Thyroid gland (tissue), 4 donors: ENCODE measurements at regions not wholly inside any gene's neighbourhood (a gene's known extent, or its start where the extent isn't known, plus 50 kb on each side); places are given as distances from the start of the nearest gene placed in this dataset.

Experiments used
- DNase-seq, 2 donors: peaks; one replicate each; pipeline ENCODE4 v3.0.0-alpha.2; 2019
- H3K27ac ChIP-seq, 3 donors: fragments of 200-600 bp; sonication (generic); 1 replicate in 2 of 3; 2 replicates in 1 of 3; pipeline ENCODE4 v1.5.1; 2016 to 2019; ENCODE audit warnings: mild to moderate bottlenecking in 1 of 3, moderate library complexity in 1 of 3
- H3K27me3 ChIP-seq: fragments of 200-600 bp; sonication (generic); one replicate; pipeline ENCODE4 v1.5.1; 2019
- H3K36me3 ChIP-seq, 2 donors: fragments of 200-600 bp; sonication (generic); one replicate each; pipeline ENCODE4 v1.5.1; 2016 to 2019
- H3K4me1 ChIP-seq, 2 donors: fragments of 200-600 bp; sonication (generic); one replicate each; pipeline ENCODE4 v1.5.1; 2017 to 2019
- H3K4me3 ChIP-seq, 3 donors: fragments of 200-600 bp; sonication (generic); replicated peaks in 1 of 3; 1 replicate in 2 of 3; 2 replicates in 1 of 3; pipeline ENCODE4 v1.5.1; 2016; ENCODE audit warnings: mild to moderate bottlenecking in 1 of 3
- H3K9me3 ChIP-seq: fragments of 200-600 bp; sonication (generic); one replicate; pipeline ENCODE4 v1.5.1; 2017
- POLR2A ChIP-seq, 2 donors: fragments of 450-650 bp; IDR thresholded peaks; one replicate each; pipeline ENCODE4 v1.6.1; 2017; ENCODE audit warnings: antibody characterized with exemption in 2 of 2, mild to moderate bottlenecking in 2 of 2, moderate library complexity in 1 of 2
- WGBS, 2 donors: methylation state at CpG; one replicate each; pipeline ENCODE4 v1.1.5; 2017; 5-methylcytosine and 5-hydroxymethylcytosine counted together
- intact Hi-C: fragments of 100-400 bp; cut with DNase I; formaldehyde crosslinking; loops from one replicate; pipeline ENCODE4 v1.15.1; 2023
- TF ChIP-seq, protein P1 (sequence below), 6 experiments: fragments of 200-600 bp in 3 of 6; fragments of 450-650 bp in 3 of 6; sonication (generic) in 3 of 6; IDR thresholded peaks; one replicate each; pipeline ENCODE4 v1.5.1; 2016 to 2019; ENCODE audit warnings: antibody characterized with exemption in 6 of 6, mild to moderate bottlenecking in 2 of 6, inconsistent platforms in 1 of 6, moderate library complexity in 1 of 6

DNA sequence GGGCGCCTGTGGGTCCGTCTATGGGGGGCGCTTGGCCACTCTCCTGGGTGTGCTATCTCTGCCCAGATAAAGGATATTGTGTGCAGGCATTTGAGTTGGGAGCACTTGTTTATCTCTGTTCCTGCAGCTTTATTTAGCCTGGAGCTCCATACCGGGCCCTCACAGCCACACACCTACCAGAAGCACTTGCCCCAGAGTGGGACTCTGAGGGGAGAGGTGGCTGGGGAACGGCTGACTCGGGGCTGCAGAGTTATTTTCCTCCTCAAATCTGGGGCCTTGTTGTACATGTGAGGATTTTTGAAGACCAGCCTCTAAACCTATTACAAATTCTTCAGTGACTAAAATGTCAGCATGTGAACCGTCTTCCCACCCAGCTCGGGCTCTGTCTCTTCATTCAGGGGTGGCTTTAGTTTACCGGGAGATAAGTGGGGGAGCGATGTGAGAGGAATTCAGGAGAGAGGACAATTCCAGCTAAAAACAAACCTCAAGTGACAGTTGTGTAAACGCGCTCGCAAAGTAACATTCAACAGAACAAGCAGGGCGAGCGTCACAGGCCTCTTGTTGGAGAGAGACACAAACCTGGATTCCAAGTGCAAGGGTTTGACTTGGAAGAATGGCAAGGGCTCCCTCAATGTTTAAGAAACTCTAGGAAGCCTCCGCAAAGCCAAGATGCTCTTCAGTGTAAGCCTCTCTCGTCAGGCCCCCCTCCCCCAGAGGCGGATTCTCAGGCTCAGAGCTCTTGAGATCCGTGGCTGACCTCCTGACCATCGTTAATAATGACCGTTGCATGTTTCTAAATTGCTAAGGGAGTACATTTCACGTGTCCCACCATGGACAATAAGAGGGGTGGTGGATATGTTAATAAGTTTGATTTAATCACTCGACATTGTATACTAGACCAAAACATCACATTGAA, 548.9 kb downstream of the QKI start:
- H3K36me3 ChIP-seq: no peaks in the 10 kb centered on the region
- TF ChIP-seq, protein P1, sequence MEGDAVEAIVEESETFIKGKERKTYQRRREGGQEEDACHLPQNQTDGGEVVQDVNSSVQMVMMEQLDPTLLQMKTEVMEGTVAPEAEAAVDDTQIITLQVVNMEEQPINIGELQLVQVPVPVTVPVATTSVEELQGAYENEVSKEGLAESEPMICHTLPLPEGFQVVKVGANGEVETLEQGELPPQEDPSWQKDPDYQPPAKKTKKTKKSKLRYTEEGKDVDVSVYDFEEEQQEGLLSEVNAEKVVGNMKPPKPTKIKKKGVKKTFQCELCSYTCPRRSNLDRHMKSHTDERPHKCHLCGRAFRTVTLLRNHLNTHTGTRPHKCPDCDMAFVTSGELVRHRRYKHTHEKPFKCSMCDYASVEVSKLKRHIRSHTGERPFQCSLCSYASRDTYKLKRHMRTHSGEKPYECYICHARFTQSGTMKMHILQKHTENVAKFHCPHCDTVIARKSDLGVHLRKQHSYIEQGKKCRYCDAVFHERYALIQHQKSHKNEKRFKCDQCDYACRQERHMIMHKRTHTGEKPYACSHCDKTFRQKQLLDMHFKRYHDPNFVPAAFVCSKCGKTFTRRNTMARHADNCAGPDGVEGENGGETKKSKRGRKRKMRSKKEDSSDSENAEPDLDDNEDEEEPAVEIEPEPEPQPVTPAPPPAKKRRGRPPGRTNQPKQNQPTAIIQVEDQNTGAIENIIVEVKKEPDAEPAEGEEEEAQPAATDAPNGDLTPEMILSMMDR (IDR thresholded peaks at IDR 0.05): no peak
- TF ChIP-seq POLR2A (IDR thresholded peaks at IDR 0.05): no peak
- H3K4me1 ChIP-seq: no peaks in the 10 kb centered on the region
- no peaks in the 10 kb centered on the region for H3K27me3 ChIP-seq
- H3K9me3 ChIP-seq: no peaks in the 10 kb centered on the region
- 69 to 74% methylated on average over 22 to 23 of the region's 23 CpGs for WGBS, 2 donors
- no peak for DNase-seq
- no peak overlapping the region for H3K4me3 ChIP-seq
- intact Hi-C loops: no loop called here
- no peak overlapping the region for H3K27ac ChIP-seq

DNA sequence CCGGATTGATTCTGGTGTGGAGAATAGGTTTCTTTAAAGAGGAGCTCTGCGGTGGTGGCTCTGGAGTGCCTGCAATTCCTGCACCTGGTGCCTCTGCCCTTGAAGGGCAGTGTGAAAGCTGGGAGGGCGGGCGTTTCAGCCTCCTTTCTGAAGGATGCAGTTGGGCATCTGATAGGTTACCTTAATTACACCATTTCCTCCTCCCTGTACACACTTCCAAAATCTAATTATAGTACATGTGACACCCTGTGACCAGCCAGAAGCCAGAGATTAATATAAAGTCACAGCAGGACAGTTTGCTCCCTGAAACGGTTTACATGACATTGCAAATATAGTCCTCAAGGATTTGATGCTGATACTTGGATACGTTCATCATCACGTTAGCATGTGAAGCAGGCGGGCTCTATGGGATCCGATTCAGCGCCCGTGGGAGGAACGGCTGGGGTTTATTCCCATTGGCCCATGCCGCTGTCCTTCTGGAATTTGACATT, 548.2 kb downstream of the QKI start:
- H3K9me3 ChIP-seq: no peaks in the 10 kb centered on the region
- H3K4me1 ChIP-seq: no peaks in the 10 kb centered on the region
- DNase-seq: no peak
- TF ChIP-seq, protein P1 (IDR thresholded peaks at IDR 0.05): no peak
- TF ChIP-seq POLR2A (IDR thresholded peaks at IDR 0.05): no peak
- H3K27ac ChIP-seq: no peak overlapping the region
- no peaks in the 10 kb centered on the region for H3K27me3 ChIP-seq
- H3K4me3 ChIP-seq: no peak overlapping the region
- H3K36me3 ChIP-seq: no peaks in the 10 kb centered on the region
- intact Hi-C loops: no loop called here
- WGBS, 2 donors: 94 to 95% methylated on average over 11 to 13 of the region's 13 CpGs

DNA sequence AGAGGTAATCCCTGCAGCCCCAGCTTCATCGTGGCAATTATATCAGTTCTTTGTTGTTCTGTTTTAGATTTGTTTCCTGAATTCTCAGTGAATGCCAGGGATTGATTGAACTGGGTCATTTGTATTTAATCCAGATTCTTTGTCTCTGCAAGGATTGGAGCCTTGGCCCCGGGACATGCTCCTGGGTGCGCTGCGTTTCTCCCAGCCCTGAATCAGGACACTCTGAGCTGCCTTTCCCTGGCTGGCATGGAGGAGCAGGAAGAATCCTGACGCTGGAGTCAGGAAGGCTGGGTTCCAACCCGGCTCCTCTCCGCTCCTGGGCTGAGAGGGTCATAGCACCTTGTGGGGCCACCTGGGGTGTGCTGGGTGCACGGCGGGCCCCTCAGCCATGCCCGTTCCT, 545.6 kb downstream of the QKI start:
- H3K27me3 ChIP-seq: no peaks in the 10 kb centered on the region
- no peaks in the 10 kb centered on the region for H3K36me3 ChIP-seq
- intact Hi-C loops: no loop called here
- DNase-seq: no peak
- no peak overlapping the region for H3K27ac ChIP-seq
- peaks cover 0 to 7% of the 10 kb centered on the region in 2 donors for H3K4me1 ChIP-seq
- WGBS, 2 donors: 74 to 78% methylated on average over 10 of the region's 10 CpGs
- H3K4me3 ChIP-seq: no peak overlapping the region
- no peak for TF ChIP-seq POLR2A (IDR thresholded peaks at IDR 0.05)
- TF ChIP-seq, protein P1 (IDR thresholded peaks at IDR 0.05): no peak
- H3K9me3 ChIP-seq: no peaks in the 10 kb centered on the region

DNA sequence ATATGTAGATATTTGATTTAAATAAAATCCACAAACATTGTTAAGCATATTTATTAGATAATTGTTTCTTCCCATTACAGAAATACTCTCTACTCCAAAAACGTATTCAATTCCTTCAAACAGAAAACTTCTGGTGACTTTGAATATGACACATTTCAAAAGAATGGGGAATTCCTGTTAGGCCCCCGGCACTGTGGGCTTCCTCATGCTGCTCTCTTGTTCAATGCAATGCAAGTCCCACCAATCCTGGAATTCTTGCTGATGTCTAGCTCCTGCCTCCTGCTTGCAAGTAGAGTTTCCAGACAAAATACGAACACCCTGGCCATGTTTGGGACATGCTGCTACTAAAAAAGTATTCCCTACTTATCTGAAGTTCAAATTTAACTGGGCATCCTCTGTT, 544.1 kb downstream of the QKI start:
- Histone ChIP-seq H3K9me3 (no peaks in the 10 kb centered on the region), H3K27me3 (no peaks in the 10 kb centered on the region), H3K4me1 (peaks cover 0 to 7% of the 10 kb centered on the region in 2 donors), H3K27ac (no peak overlapping the region), H3K4me3 (no peak overlapping the region), H3K36me3 (no peaks in the 10 kb centered on the region)
- WGBS, 2 donors: 83 to 95% methylated on average over 3 of the region's 3 CpGs
- TF ChIP-seq, protein P1 (IDR thresholded peaks at IDR 0.05): no peak
- TF ChIP-seq POLR2A (IDR thresholded peaks at IDR 0.05): no peak
- no peak for DNase-seq
- intact Hi-C loops: no loop called here
